Gastroesophageal sphincter (tissue), 4 donors: ENCODE measurements at regions not wholly inside any gene's neighbourhood (a gene's known extent, or its start where the extent isn't known, plus 50 kb on each side); places are given as distances from the start of the nearest gene placed in this dataset.

Experiments
- ATAC-seq: fragments of 150-250 bp; one replicate; pipeline ENCODE4 v1.9.1; 2016; ENCODE audit warnings: mild to moderate bottlenecking, moderate library complexity
- H3K27ac ChIP-seq, 4 donors: fragments of 200-600 bp; sonication (generic) in 3 of 4; 1 replicate in 3 of 4; 2 replicates in 1 of 4; pipeline ENCODE4 v1.5.1; 2016 to 2019
- H3K27me3 ChIP-seq: fragments of 200-600 bp; sonication (generic); one replicate; pipeline ENCODE4 v1.5.1; 2019
- H3K36me3 ChIP-seq, 2 donors: fragments of 200-600 bp; sonication (generic); one replicate each; pipeline ENCODE4 v1.5.1; 2019; ENCODE audit warnings: control low read depth in 1 of 2
- H3K4me1 ChIP-seq, 3 donors: fragments of 200-600 bp; sonication (generic); 1 replicate in 2 of 3; 2 replicates in 1 of 3; pipeline ENCODE4 v1.5.1; 2016 to 2019; ENCODE audit warnings: control low read depth in 2 of 3
- H3K4me3 ChIP-seq, 2 donors: fragments of 200-600 bp; sonication (generic); one replicate each; pipeline ENCODE4 v1.5.1; 2019; ENCODE audit warnings: mild to moderate bottlenecking in 1 of 2, moderate library complexity in 1 of 2
- H3K9me3 ChIP-seq, 3 donors: fragments of 200-600 bp; sonication (generic); one replicate each; pipeline ENCODE4 v1.5.1; 2017 to 2019; ENCODE audit warnings: control low read depth in 2 of 3
- EP300 ChIP-seq: sonication (generic); formaldehyde crosslinking; IDR thresholded peaks from one replicate; pipeline ENCODE4 v1.6.1; 2017; ENCODE audit warnings: antibody characterized with exemption, mild to moderate bottlenecking
- POLR2A ChIP-seq, 2 donors: fragments of 450-650 bp; IDR thresholded peaks; one replicate each; pipeline ENCODE4 v1.6.1; 2017; ENCODE audit warnings: antibody characterized with exemption in 2 of 2, mild to moderate bottlenecking in 2 of 2, moderate library complexity in 1 of 2
- POLR2AphosphoS5 ChIP-seq: sonication (generic); formaldehyde crosslinking; IDR thresholded peaks from one replicate; pipeline ENCODE4 v1.6.1; 2017; ENCODE audit warnings: antibody characterized with exemption
- WGBS, 2 donors: methylation state at CpG; one replicate each; pipeline ENCODE4 v1.1.5; 2018; ENCODE audit warnings: low coverage in 1 of 2; 5-methylcytosine and 5-hydroxymethylcytosine counted together
- TF ChIP-seq, protein P1 (sequence below), 4 experiments: fragments of 200-600 bp in 2 of 4; fragments of 450-650 bp in 2 of 4; sonication (generic) in 1 of 4; IDR thresholded peaks; one replicate each; pipeline ENCODE4 v1.5.1; 2017 to 2019; ENCODE audit warnings: antibody characterized with exemption in 4 of 4, mild to moderate bottlenecking in 2 of 4, moderate library complexity in 2 of 4

DNA sequence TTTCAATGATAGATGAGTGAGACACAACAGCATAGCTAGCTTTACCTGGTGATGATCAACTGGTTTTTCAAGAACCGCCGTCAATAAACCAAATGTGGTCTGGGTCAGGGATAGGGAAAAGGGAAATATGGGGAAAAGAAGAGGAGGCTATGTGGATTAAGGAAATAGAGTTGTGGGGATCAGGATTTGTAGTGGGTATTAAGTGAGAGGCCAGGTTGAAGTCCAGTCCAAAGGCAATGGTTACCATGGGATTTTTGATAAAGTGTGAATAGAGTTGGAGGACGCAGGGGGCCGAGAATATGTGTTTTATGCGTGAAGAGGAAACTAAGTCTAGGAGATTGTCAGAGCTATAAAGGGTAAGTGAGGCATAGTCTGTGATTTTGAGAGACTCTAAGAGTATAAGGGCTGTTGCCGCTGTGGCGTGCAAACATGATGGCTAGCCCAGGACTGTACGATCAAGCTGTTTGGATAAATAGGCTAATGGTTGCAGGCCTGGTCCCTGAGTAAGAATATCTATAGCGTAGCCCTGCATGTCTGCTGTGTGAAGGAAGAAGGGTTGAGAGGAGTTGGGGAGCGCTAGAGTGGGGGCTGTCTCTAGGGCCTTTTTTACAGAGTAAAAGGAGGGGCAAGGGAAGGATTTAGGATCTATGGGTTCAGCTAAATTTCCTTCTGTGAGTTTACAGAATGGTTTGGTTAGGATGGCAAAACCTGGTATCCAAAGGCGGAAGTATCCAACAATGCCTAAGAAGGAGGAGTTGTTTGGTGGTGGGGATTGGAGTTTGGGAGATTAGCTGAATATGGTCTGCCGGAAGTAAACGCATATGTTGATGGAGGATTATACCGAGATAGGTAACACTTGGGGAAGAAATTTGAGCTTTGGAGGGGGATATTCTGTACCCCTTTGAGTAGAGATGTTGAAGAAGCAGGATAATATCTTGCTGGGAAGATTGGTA is 749.7 kb upstream of the ADGRB3 start:
- Histone ChIP-seq H3K27me3 (no peaks in the 10 kb centered on the region), H3K36me3 (no peaks in the 10 kb centered on the region)

DNA sequence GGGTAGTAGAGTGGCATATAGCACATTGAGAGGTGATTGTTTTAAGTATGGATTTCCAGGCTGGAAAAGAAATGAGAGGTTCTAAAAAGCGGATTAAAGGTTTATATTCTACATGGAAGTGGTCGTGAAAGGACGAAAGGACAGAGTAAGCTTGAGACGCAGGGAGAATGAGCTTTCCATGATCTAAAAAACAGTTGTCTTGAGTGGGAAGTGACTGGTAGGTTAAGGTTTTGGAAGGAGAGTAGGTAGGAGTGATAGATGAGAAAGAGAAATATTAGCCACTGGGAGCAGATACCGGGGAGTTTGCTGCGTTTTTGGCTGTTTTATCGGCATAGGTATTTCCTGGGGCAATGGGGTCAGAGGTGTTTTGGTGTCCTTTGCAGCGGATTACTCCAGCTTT is 750.6 kb upstream of the ADGRB3 start:
- TF ChIP-seq, protein P1, sequence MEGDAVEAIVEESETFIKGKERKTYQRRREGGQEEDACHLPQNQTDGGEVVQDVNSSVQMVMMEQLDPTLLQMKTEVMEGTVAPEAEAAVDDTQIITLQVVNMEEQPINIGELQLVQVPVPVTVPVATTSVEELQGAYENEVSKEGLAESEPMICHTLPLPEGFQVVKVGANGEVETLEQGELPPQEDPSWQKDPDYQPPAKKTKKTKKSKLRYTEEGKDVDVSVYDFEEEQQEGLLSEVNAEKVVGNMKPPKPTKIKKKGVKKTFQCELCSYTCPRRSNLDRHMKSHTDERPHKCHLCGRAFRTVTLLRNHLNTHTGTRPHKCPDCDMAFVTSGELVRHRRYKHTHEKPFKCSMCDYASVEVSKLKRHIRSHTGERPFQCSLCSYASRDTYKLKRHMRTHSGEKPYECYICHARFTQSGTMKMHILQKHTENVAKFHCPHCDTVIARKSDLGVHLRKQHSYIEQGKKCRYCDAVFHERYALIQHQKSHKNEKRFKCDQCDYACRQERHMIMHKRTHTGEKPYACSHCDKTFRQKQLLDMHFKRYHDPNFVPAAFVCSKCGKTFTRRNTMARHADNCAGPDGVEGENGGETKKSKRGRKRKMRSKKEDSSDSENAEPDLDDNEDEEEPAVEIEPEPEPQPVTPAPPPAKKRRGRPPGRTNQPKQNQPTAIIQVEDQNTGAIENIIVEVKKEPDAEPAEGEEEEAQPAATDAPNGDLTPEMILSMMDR (IDR thresholded peaks at IDR 0.05): no peak
- TF ChIP-seq POLR2AphosphoS5: no peak
- H3K9me3 ChIP-seq: peaks cover 0 to 2% (median 0%) of the 10 kb centered on the region in 3 donors
- 84 to 87% methylated on average over 8 of the region's 8 CpGs for WGBS, 2 donors

More for the DNA sequence above, 749.7 kb upstream of the ADGRB3 start:
- TF ChIP-seq EP300 (no peak), POLR2A (IDR thresholded peaks at IDR 0.05) (no peak), POLR2AphosphoS5 (no peak)
- TF ChIP-seq, protein P1 (IDR thresholded peaks at IDR 0.05): no peak
- Histone ChIP-seq H3K4me3 (no peak overlapping the region), H3K4me1 (no peaks in the 10 kb centered on the region), H3K9me3 (no peaks in the 10 kb centered on the region), H3K27ac (no peak overlapping the region)
- no peak for ATAC-seq
- WGBS, 2 donors: 85 to 87% methylated on average over 14 of the region's 14 CpGs

DNA sequence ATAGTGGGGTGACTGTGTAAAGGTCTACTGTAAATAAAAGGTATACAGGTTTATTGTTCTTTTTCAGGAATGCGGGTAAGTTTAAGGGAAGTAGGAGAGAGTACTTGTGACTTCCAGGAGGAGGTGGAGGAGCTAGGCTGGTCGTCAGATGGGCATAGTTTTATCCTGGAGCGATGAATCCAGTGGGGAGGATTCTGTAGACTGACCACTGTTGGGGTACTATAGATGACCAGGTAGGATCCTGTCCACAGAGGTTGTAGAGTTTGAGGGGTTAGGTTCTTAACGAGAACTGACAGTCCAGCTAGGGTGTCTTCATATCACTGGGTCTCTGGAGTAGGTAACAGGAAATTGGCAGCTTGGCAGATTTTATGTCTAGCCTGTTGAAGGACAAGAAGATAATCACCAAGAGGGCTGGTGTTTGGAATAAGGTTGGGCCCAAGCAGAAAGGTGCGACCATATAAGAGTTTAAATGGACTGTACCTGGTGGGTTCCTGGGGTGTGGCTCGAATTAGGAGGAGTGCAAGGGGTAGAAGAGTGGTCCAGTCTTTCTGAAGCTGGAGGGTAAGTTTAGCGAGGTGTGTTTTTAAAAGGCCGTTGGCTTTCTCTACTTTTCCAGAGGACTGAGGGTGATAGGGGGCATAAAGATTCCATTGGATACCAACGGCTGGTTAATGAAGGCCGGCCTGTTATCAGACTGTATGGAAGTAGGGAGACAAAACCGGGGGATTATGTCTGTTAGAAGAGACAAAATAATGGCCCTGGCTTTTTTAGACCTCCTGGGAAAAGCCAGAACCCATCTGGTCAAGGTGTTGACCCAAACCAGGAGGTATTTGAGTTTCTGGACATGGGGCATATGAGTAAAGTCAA is 751.3 kb upstream of the ADGRB3 start:
- H3K4me3 ChIP-seq: no peak overlapping the region
- H3K36me3 ChIP-seq: no peaks in the 10 kb centered on the region
- TF ChIP-seq, protein P1 (IDR thresholded peaks at IDR 0.05): no peak
- TF ChIP-seq EP300: no peak
- TF ChIP-seq POLR2AphosphoS5: no peak
- TF ChIP-seq POLR2A (IDR thresholded peaks at IDR 0.05): no peak
- 85 to 87% methylated on average over 9 to 11 of the region's 11 CpGs for WGBS, 2 donors
- H3K4me1 ChIP-seq: no peaks in the 10 kb centered on the region
- peaks cover 0 to 7% (median 0%) of the 10 kb centered on the region in 3 donors for H3K9me3 ChIP-seq
- no peaks in the 10 kb centered on the region for H3K27me3 ChIP-seq
- H3K27ac ChIP-seq: no peak overlapping the region
- no peak for ATAC-seq

More for the DNA sequence above, 750.6 kb upstream of the ADGRB3 start:
- H3K27me3 ChIP-seq: no peaks in the 10 kb centered on the region
- H3K4me3 ChIP-seq: no peak overlapping the region
- no peaks in the 10 kb centered on the region for H3K36me3 ChIP-seq
- no peak overlapping the region for H3K27ac ChIP-seq
- H3K4me1 ChIP-seq: no peaks in the 10 kb centered on the region
- ATAC-seq: no peak

DNA sequence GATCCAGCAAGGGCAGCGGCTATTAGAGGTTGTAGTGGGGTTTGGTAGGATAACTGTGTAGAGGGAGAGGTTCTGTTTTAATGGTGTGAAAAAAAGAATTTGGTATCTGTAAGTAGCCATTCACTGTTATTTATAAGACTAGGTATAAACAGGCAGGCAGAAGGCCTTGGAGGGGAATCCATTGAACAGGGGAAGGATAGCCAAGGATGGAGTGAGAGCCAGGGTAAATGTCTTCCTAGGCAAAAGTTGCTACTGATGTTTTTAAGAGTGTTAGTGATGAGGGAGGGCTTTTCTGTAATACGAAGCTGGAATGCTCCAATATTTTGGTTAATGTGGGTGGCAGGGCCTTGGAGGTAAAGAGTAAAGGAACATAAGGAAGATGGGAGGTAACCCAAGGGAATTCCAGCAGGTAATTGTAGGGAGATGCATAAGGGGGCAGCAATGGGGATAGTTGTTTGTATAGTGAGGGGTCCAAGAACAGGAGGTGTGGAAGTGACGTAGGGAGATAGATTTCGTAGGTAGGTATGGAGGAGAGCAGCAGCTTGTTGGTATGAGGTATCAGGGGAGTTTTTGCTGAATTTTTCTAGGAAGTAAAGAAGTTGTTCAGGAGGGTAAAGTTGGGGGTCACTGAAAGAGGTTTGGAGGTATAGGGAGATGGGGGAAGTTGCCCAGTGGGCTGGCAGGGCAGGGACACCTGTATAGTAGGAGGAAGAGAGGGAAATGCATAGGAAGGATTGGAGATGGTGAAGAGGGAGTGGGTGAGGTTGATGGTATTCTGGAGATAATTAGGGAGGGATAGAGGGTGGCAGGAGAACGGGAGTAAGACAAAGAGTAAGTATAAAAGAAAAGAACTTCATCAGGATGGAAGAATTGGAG is 752.4 kb upstream of the ADGRB3 start:
- H3K36me3 ChIP-seq: no peaks in the 10 kb centered on the region
- H3K4me3 ChIP-seq: no peak overlapping the region
- TF ChIP-seq POLR2A (IDR thresholded peaks at IDR 0.05) (no peak), EP300 (no peak), POLR2AphosphoS5 (no peak)
- TF ChIP-seq, protein P1 (IDR thresholded peaks at IDR 0.05): no peak
- WGBS, 2 donors: 78 to 79% methylated on average over 5 of the region's 5 CpGs
- H3K4me1 ChIP-seq: no peaks in the 10 kb centered on the region
- no peaks in the 10 kb centered on the region for H3K27me3 ChIP-seq
- no peak for ATAC-seq
- H3K9me3 ChIP-seq: peaks cover 0 to 7% (median 0%) of the 10 kb centered on the region in 3 donors
- no peak overlapping the region for H3K27ac ChIP-seq
